ENCODE measurements at regions not wholly inside any gene's neighbourhood (a gene's known extent, or its start where the extent isn't known, plus 50 kb on each side); places are given as distances from the start of the nearest gene placed in this dataset.

DNA sequence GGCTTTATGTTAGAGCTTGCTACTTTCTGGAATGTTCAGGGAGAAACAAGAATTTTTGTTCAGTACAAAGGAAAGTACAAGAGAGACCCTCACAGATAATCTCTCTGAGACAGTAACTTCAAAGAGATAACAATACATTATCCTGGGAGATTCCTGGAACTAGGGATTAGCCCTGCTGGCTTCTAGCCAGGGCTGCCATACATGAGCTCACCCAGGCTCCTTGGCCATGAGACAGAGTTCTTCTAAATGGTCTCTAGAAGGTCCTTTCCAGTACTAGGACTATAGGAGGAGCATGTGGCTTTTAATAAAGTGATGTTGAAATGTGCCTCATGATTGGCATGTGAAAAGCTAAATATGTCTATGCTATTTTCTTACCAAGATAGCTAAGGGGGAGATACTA is 342.5 kb downstream of the EMP1 start:
- Histone ChIP-seq H3K27me3 (no peaks in the 10 kb centered on the region), H3K4me1 (replicated peaks in 1 of 2) (no peaks in the 10 kb centered on the region), H3K9me3 (replicated peaks in 1 of 3) (no peaks in the 10 kb centered on the region), H3K27ac (no peak overlapping the region), H3K4me3 (no peak overlapping the region), H3K36me3 (replicated peaks in 1 of 2) (no peaks in the 10 kb centered on the region)
- intact Hi-C loops (cut with DNase I) = loop anchor here in 1 of 2 donors (10.0 kb wide), 1 partner anchor 264 kb away; no protein-coding TSS in a partner anchor
- no peak for DNase-seq
- TF ChIP-seq, protein P1, sequence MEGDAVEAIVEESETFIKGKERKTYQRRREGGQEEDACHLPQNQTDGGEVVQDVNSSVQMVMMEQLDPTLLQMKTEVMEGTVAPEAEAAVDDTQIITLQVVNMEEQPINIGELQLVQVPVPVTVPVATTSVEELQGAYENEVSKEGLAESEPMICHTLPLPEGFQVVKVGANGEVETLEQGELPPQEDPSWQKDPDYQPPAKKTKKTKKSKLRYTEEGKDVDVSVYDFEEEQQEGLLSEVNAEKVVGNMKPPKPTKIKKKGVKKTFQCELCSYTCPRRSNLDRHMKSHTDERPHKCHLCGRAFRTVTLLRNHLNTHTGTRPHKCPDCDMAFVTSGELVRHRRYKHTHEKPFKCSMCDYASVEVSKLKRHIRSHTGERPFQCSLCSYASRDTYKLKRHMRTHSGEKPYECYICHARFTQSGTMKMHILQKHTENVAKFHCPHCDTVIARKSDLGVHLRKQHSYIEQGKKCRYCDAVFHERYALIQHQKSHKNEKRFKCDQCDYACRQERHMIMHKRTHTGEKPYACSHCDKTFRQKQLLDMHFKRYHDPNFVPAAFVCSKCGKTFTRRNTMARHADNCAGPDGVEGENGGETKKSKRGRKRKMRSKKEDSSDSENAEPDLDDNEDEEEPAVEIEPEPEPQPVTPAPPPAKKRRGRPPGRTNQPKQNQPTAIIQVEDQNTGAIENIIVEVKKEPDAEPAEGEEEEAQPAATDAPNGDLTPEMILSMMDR (IDR thresholded peaks at IDR 0.05) = no peak
- no peak for TF ChIP-seq POLR2A (IDR thresholded peaks at IDR 0.05)

DNA sequence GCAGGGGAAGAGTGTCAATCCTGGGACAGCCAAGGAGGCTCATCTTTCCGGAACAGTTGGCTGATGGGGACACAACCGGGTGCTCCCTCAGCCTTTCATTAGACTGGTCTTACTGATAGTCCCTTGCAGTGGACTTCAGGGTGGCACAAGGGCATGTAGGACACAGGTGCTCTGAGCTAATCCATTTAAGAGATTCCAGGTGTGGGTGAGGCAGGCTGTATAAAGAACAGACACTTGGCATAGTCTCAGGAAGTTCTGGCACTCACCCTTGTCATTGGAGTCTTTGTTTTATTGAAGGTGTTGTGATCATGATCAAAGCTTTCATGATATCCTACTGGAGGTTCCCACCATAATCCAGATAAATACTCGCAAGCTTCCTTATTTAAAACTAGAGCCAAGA is 341.6 kb downstream of the EMP1 start:
- no peaks in the 10 kb centered on the region for H3K4me1 ChIP-seq (replicated peaks in 1 of 2)
- no peaks in the 10 kb centered on the region for H3K9me3 ChIP-seq (replicated peaks in 1 of 3)
- TF ChIP-seq, protein P1 (IDR thresholded peaks at IDR 0.05) = no peak
- TF ChIP-seq POLR2A (IDR thresholded peaks at IDR 0.05) = no peak
- H3K27ac ChIP-seq = no peak overlapping the region
- no peaks in the 10 kb centered on the region for H3K27me3 ChIP-seq
- WGBS, 4 donors = 82 to 95% (median 90%) methylated on average over 3 of the region's 3 CpGs
- DNase-seq = no peak
- intact Hi-C loops (cut with DNase I) = loop anchor here in 1 of 2 donors (10.0 kb wide), 1 partner anchor 263 kb away; no protein-coding TSS in a partner anchor
- no peak overlapping the region for H3K4me3 ChIP-seq
- H3K36me3 ChIP-seq (replicated peaks in 1 of 2) = no peaks in the 10 kb centered on the region

DNA sequence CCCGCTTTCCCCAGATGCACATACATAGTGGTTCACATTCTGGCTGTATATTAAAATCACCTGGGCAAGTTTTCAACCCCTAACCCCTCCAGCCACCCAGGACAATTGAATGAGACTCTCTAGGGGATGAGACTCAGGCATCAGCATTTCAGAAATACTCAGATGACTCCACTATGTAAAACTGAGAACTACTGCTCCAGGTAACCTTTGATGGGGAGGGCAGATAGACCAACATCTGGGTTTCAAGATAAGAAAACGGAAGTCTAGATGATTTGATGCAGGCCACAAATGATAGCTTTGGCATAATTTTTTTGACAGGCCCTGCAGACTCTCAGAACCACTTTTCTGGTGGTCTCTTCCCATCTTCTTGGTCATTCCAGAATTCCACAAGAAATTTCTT is 341.1 kb downstream of the EMP1 start:
- no peak overlapping the region for H3K4me3 ChIP-seq
- no peaks in the 10 kb centered on the region for H3K27me3 ChIP-seq
- no peaks in the 10 kb centered on the region for H3K4me1 ChIP-seq (replicated peaks in 1 of 2)
- DNase-seq = no peak
- H3K36me3 ChIP-seq (replicated peaks in 1 of 2) = no peaks in the 10 kb centered on the region
- TF ChIP-seq, protein P1 (IDR thresholded peaks at IDR 0.05) = no peak
- TF ChIP-seq POLR2A (IDR thresholded peaks at IDR 0.05) = no peak
- no peaks in the 10 kb centered on the region for H3K9me3 ChIP-seq (replicated peaks in 1 of 3)
- 57 to 65% (median 64%) methylated on average over 2 of the region's 2 CpGs for WGBS, 4 donors
- no peak overlapping the region for H3K27ac ChIP-seq
- intact Hi-C loops (cut with DNase I) = loop anchor here in 1 of 2 donors (10.0 kb wide), 1 partner anchor 263 kb away; no protein-coding TSS in a partner anchor

DNA sequence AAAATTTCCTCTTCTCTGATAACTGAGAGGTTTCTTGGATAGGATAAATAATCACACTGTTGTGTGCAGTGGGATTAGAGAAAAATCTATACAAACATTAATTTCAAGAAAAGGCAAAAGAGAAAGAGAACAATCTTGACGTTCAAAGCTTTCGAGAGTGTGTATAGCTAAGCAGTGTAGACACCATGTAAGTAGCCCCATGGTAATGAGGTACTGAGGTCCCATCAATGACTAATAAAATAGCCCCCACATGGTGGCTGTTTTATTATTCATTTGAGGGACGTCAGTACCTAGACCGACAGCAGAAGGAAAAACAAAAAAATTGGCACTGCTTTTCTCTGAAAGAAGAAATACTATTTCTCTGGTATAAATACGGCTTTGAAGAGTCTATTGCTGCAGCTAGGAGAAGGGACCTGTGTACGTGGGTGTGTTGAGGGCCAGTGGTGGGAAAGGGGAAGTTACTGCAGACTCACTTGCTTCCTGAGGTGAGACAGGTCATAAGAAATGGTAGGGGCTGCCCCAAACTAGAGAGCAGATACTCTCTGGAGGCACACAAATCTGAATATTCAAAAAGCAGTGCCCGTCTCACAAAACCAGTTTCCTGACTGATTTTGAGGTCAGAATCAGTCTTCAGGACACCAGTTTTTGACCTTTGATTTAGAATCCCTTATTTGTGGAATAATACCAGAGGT is 339.8 kb downstream of the EMP1 start:
- no peaks in the 10 kb centered on the region for H3K27me3 ChIP-seq
- H3K36me3 ChIP-seq (replicated peaks in 1 of 2) = no peaks in the 10 kb centered on the region
- intact Hi-C loops (cut with DNase I) = loop anchor here in 1 of 2 donors (10.0 kb wide), 1 partner anchor 262 kb away; no protein-coding TSS in a partner anchor
- no peak for TF ChIP-seq POLR2A (IDR thresholded peaks at IDR 0.05)
- H3K4me1 ChIP-seq (replicated peaks in 1 of 2) = no peaks in the 10 kb centered on the region
- no peak overlapping the region for H3K4me3 ChIP-seq
- no peaks in the 10 kb centered on the region for H3K9me3 ChIP-seq (replicated peaks in 1 of 3)
- WGBS, 4 donors = 41 to 51% (median 46%) methylated on average over 7 of the region's 7 CpGs
- no peak overlapping the region for H3K27ac ChIP-seq
- no peak for DNase-seq
